Upper lobe of right lung (tissue), 1 donor: ENCODE measurements at regions not wholly inside any gene's neighbourhood (a gene's known extent, or its start where the extent isn't known, plus 50 kb on each side); places are given as distances from the start of the nearest gene placed in this dataset.

Experiments used
- ATAC-seq: fragments of 200-7000 bp; cut with Tn5 transposase; one replicate; pipeline ENCODE4 v1.9.1; 2020; ENCODE audit warnings: mild to moderate bottlenecking, moderate library complexity
- DNase-seq: peaks from one replicate; pipeline ENCODE4 v3.0.0-alpha.2; 2020
- H3K27ac ChIP-seq: fragments of 200-600 bp; one replicate; pipeline ENCODE4 v1.8.0; 2022
- H3K27me3 ChIP-seq: fragments of 200-600 bp; one replicate; pipeline ENCODE4 v1.8.0; 2022; ENCODE audit warnings: mild to moderate bottlenecking
- H3K36me3 ChIP-seq: fragments of 200-600 bp; one replicate; pipeline ENCODE4 v1.8.0; 2022
- H3K4me1 ChIP-seq: fragments of 200-600 bp; one replicate; pipeline ENCODE4 v1.8.0; 2022
- H3K4me3 ChIP-seq: fragments of 200-600 bp; one replicate; pipeline ENCODE4 v1.8.0; 2022; ENCODE audit warnings: mild to moderate bottlenecking
- H3K9me3 ChIP-seq: fragments of 200-600 bp; one replicate; pipeline ENCODE4 v1.8.0; 2022
- intact Hi-C: fragments of 100-400 bp; cut with DNase I; formaldehyde crosslinking; loops from one replicate; pipeline ENCODE4 v1.11.0; 2022
- TF ChIP-seq, protein P1 (sequence below): fragments of 200-600 bp; IDR thresholded peaks from one replicate; pipeline ENCODE4 v1.8.0; 2022; ENCODE audit warnings: antibody characterized with exemption
- donor health status: DM: no; HTN: yes; CAD: no; lungs with severe emphysema.

GRCh38 chr13:31639443-31640163 lies 99.7 kb upstream of the RXFP2 start:
- Histone ChIP-seq H3K4me1 (no peaks in the 10 kb centered on the region), H3K36me3 (no peaks in the 10 kb centered on the region), H3K27me3 (no peaks in the 10 kb centered on the region), H3K9me3 (no peaks in the 10 kb centered on the region), H3K27ac (no peak overlapping the region), H3K4me3 (no peak overlapping the region)
- no peak for DNase-seq
- no peak for ATAC-seq
- intact Hi-C loops: no loop called here
- TF ChIP-seq, protein P1, sequence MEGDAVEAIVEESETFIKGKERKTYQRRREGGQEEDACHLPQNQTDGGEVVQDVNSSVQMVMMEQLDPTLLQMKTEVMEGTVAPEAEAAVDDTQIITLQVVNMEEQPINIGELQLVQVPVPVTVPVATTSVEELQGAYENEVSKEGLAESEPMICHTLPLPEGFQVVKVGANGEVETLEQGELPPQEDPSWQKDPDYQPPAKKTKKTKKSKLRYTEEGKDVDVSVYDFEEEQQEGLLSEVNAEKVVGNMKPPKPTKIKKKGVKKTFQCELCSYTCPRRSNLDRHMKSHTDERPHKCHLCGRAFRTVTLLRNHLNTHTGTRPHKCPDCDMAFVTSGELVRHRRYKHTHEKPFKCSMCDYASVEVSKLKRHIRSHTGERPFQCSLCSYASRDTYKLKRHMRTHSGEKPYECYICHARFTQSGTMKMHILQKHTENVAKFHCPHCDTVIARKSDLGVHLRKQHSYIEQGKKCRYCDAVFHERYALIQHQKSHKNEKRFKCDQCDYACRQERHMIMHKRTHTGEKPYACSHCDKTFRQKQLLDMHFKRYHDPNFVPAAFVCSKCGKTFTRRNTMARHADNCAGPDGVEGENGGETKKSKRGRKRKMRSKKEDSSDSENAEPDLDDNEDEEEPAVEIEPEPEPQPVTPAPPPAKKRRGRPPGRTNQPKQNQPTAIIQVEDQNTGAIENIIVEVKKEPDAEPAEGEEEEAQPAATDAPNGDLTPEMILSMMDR: no peak

DNA sequence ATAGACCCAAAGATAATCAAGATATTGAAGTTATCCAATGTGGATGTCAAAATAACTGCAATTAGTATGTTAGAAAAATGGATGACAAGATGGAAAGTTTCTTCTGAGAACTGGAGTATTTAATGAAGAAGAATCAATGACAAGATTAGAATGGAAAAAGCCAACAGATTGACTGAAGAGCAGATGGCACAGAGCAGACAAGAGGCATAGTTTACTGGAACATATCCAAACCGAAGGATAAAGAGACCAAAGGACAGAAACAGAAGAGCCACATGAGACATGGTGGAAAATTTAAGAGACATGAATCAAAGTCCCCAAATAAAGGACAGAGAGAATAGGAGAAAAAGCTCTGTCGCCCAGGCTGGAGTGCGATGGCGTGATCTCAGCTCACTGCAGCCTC lies 89.6 kb upstream of the RXFP2 start:
- intact Hi-C loops: no loop called here
- TF ChIP-seq, protein P1: no peak

GRCh38 chr13:31653730-31654129 lies 85.6 kb upstream of the RXFP2 start:
- TF ChIP-seq, protein P1: no peak
- no peaks in the 10 kb centered on the region for H3K27me3 ChIP-seq
- no peaks in the 10 kb centered on the region for H3K9me3 ChIP-seq
- H3K27ac ChIP-seq: no peak overlapping the region
- no peaks in the 10 kb centered on the region for H3K4me1 ChIP-seq
- DNase-seq: no peak
- no peak for ATAC-seq
- H3K36me3 ChIP-seq: no peaks in the 10 kb centered on the region
- intact Hi-C loops: no loop called here
- H3K4me3 ChIP-seq: no peak overlapping the region

More for the DNA sequence above, 89.6 kb upstream of the RXFP2 start:
- Histone ChIP-seq H3K4me1 (no peaks in the 10 kb centered on the region), H3K27me3 (no peaks in the 10 kb centered on the region), H3K36me3 (no peaks in the 10 kb centered on the region), H3K27ac (no peak overlapping the region), H3K9me3 (no peaks in the 10 kb centered on the region), H3K4me3 (no peak overlapping the region)
- ATAC-seq (no peak), DNase-seq (no peak)

GRCh38 chr13:31663880-31664585 lies 75.3 kb upstream of the RXFP2 start:
- ATAC-seq (no peak), DNase-seq (no peak)
- Histone ChIP-seq H3K36me3 (no peaks in the 10 kb centered on the region), H3K4me3 (no peak overlapping the region), H3K4me1 (no peaks in the 10 kb centered on the region), H3K27ac (no peak overlapping the region), H3K27me3 (no peaks in the 10 kb centered on the region), H3K9me3 (no peaks in the 10 kb centered on the region)
- intact Hi-C loops: no loop called here
- TF ChIP-seq, protein P1: no peak

DNA sequence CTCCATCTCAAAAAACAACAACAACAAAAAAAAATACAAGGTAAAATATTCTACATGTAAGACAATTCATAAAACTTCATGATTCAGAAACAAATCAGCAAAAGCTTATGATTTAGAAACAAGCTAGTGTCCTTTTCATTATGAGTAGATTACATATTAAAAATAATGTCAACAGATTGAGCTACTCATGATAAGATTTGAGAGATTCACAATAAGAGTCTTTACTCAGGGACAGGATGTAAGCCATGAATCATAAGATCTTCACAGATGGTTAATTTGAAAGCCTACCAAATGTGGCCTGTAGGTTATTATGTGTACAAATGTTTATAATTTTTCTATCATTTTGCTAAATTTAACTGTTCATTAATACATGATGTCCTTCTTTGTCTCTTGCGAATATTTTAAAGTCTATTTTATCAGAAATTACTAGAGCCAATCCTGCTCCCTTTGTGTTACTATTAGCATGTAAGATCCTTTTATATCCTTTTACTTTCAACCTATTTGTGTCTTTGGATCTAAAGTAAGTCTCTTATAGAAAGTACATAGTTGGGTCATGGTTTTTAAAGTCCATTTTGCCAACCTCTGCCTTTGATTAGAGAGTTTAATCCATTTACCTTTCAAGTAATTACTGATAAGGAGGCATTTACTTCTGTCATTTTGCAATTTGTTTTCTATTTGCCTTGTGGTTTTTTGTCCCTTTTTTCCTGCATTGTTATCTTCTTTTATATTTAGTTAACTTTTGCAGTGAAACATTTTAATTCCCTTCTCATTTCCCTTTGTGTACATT lies 68.3 kb upstream of the RXFP2 start:
- Histone ChIP-seq H3K27me3 (no peaks in the 10 kb centered on the region), H3K27ac (no peak overlapping the region), H3K36me3 (no peaks in the 10 kb centered on the region), H3K4me3 (no peak overlapping the region), H3K4me1 (no peaks in the 10 kb centered on the region), H3K9me3 (no peaks in the 10 kb centered on the region)
- no peak for DNase-seq
- TF ChIP-seq, protein P1: no peak
- intact Hi-C loops: no loop called here
- ATAC-seq: no peak
